GM12874 (cell line): ENCODE measurements at regions not wholly inside any gene's neighbourhood (a gene's known extent, or its start where the extent isn't known, plus 50 kb on each side); places are given as distances from the start of the nearest gene placed in this dataset.

Experiments
- CTCF ChIP-seq: IDR thresholded peaks from 2 replicates; pipeline ENCODE4 v1.5.1; 2011; ENCODE audit warnings: low read depth, mild to moderate bottlenecking, control low read depth, low read length, moderate library complexity; ENCODE audit not compliant: insufficient read depth

- TF ChIP-seq CTCF = no peak
These were observed 177.0 kb upstream of the RBMS1 start for GRCh38 chr2:160670618-160671017.

- no peak for TF ChIP-seq CTCF
These were observed 178.6 kb upstream of the RBMS1 start for GRCh38 chr2:160672211-160672610.

GRCh38 chr2:160674146-160674750, 180.6 kb upstream of the RBMS1 start:
- no peak for TF ChIP-seq CTCF

GRCh38 chr2:160679686-160680085, 186.1 kb upstream of the RBMS1 start:
- no peak for TF ChIP-seq CTCF

GRCh38 chr2:160680294-160680693, 186.7 kb upstream of the RBMS1 start:
- no peak for TF ChIP-seq CTCF

GRCh38 chr2:160680974-160681373, 187.4 kb upstream of the RBMS1 start:
- TF ChIP-seq CTCF = no peak

- no peak for TF ChIP-seq CTCF
These were observed 189.6 kb upstream of the RBMS1 start for GRCh38 chr2:160683206-160683605.
